Transverse colon (tissue), 4 donors: ENCODE measurements at regions not wholly inside any gene's neighbourhood (a gene's known extent, or its start where the extent isn't known, plus 50 kb on each side); places are given as distances from the start of the nearest gene placed in this dataset.

Source experiments
- DNase-seq: peaks from one replicate; pipeline ENCODE4 v3.0.0-alpha.2; 2019
- H3K27ac ChIP-seq, 4 donors: fragments of 200-600 bp; sonication (generic); 2 replicates each; pipeline ENCODE4 v1.5.1; 2016 to 2018; ENCODE audit warnings: inconsistent platforms in 4 of 4
- H3K27me3 ChIP-seq: fragments of 200-600 bp; sonication (generic); 2 replicates; pipeline ENCODE4 v1.5.1; 2017; ENCODE audit warnings: inconsistent platforms
- H3K36me3 ChIP-seq, 4 donors: fragments of 200-600 bp; sonication (generic); 2 replicates each; pipeline ENCODE4 v1.5.1; 2017 to 2019; ENCODE audit warnings: inconsistent platforms in 4 of 4
- H3K4me1 ChIP-seq, 4 donors: fragments of 200-600 bp; sonication (generic); 2 replicates each; pipeline ENCODE4 v1.5.1; 2017 to 2020; ENCODE audit warnings: inconsistent platforms in 4 of 4
- H3K4me3 ChIP-seq, 4 donors: fragments of 200-600 bp; sonication (generic); 1 replicate in 1 of 4; 2 replicates in 3 of 4; pipeline versions ENCODE4 v1.5.1 to v1.6.1; 2017 to 2019; ENCODE audit warnings: inconsistent platforms in 4 of 4
- H3K9me3 ChIP-seq, 2 donors: fragments of 200-600 bp; sonication (generic); 2 replicates each; pipeline ENCODE4 v1.5.1; 2017 to 2019; ENCODE audit warnings: inconsistent platforms in 2 of 2
- EP300 ChIP-seq: sonication (generic); formaldehyde crosslinking; IDR thresholded peaks from one replicate; pipeline ENCODE4 v1.6.1; 2017; ENCODE audit warnings: antibody characterized with exemption, low read depth
- POLR2A ChIP-seq: fragments of 450-650 bp; IDR thresholded peaks from one replicate; pipeline ENCODE4 v1.6.1; 2016; ENCODE audit warnings: antibody characterized with exemption, mild to moderate bottlenecking, moderate library complexity
- POLR2AphosphoS5 ChIP-seq, 3 donors: sonication (generic); formaldehyde crosslinking; IDR thresholded peaks; one replicate each; pipeline ENCODE4 v1.6.1; 2016; ENCODE audit warnings: antibody characterized with exemption in 3 of 3
- WGBS, 2 donors: methylation state at CpG; one replicate each; pipeline ENCODE4 v1.1.5; 2018; ENCODE audit warnings: low coverage in 1 of 2; 5-methylcytosine and 5-hydroxymethylcytosine counted together
- in situ Hi-C, 4 donors: fragments of 200-750 bp; cut with MboI; loops; one replicate each; pipeline versions ENCODE4 v1.15.0 to v1.15.1; 2017; ENCODE audit warnings: low sequenced_read_pairs in 3 of 4, low pct_ligation_motif_present in 1 of 4, low pct_unique_long_range_greater_than_20kb in 1 of 4
- intact Hi-C: fragments of 100-400 bp; cut with DNase I; formaldehyde crosslinking; loops from one replicate; pipeline ENCODE4 v1.15.1; 2023; ENCODE audit warnings: low total_unique reads
- TF ChIP-seq, protein P1 (sequence below), 5 experiments: fragments of 200-600 bp in 3 of 5; fragments of 450-650 bp in 2 of 5; sonication (generic) in 3 of 5; IDR thresholded peaks; 1 replicate in 2 of 5; 2 replicates in 3 of 5; pipeline ENCODE4 v1.5.1; 2016 to 2017; ENCODE audit warnings: antibody characterized with exemption in 5 of 5, inconsistent platforms in 3 of 5, mild to moderate bottlenecking in 2 of 5, moderate library complexity in 1 of 5

DNA sequence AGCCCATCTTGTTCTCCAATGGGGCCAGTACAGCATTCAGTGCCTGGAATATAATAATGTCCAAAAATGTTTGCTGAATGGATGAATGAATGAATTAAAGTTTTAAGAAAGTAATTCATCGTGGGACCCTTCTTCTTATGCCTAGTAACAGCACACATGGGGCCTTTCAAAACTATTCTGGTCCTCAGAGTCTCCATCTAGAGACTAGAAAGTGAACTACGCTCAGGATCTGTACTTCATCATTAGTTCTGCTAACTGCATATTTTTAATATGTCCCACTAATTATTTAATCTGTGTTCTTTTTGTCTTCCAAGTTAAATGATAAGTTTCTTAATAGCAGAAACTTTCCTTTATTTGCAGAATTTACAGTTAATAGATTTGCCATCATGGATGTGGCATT, 172.5 kb downstream of the SMAD2 start:
- DNase-seq = no peak
- Histone ChIP-seq H3K36me3 (no peaks in the 10 kb centered on the region), H3K4me1 (no peaks in the 10 kb centered on the region), H3K27ac (no peak overlapping the region), H3K27me3 (peaks cover 35% of the 10 kb centered on the region), H3K9me3 (peaks cover 0 to 7% of the 10 kb centered on the region in 2 donors), H3K4me3 (no peak overlapping the region)
- intact Hi-C loops (no loop called here), in situ Hi-C loops (loop anchor here (10.0 to 25.0 kb wide), 3 partner anchors 543 to 553 kb away; no protein-coding TSS in a partner anchor)
- TF ChIP-seq POLR2AphosphoS5 (IDR thresholded peaks at IDR 0.05) = no peak
- TF ChIP-seq, protein P1, sequence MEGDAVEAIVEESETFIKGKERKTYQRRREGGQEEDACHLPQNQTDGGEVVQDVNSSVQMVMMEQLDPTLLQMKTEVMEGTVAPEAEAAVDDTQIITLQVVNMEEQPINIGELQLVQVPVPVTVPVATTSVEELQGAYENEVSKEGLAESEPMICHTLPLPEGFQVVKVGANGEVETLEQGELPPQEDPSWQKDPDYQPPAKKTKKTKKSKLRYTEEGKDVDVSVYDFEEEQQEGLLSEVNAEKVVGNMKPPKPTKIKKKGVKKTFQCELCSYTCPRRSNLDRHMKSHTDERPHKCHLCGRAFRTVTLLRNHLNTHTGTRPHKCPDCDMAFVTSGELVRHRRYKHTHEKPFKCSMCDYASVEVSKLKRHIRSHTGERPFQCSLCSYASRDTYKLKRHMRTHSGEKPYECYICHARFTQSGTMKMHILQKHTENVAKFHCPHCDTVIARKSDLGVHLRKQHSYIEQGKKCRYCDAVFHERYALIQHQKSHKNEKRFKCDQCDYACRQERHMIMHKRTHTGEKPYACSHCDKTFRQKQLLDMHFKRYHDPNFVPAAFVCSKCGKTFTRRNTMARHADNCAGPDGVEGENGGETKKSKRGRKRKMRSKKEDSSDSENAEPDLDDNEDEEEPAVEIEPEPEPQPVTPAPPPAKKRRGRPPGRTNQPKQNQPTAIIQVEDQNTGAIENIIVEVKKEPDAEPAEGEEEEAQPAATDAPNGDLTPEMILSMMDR (IDR thresholded peaks at IDR 0.05) = peak in 3 of 5 experiments; percentile 21 to 29 (median 22)
- no peak for TF ChIP-seq POLR2A
- WGBS, 2 donors = 56 to 58% methylated on average over 2 of the region's 2 CpGs

- in situ Hi-C loops = loop anchor here (10.0 to 25.0 kb wide), 3 partner anchors 542 to 552 kb away; no protein-coding TSS in a partner anchor
- DNase-seq = peak; percentile 63
- intact Hi-C loops = no loop called here
- peaks cover 31% of the 10 kb centered on the region for H3K27me3 ChIP-seq
- no peaks in the 10 kb centered on the region for H3K4me1 ChIP-seq
- H3K36me3 ChIP-seq = no peaks in the 10 kb centered on the region
- TF ChIP-seq, protein P1 (IDR thresholded peaks at IDR 0.05) = peak; percentile 69 to 90 (median 77)
- no peak for TF ChIP-seq EP300
- WGBS, 2 donors = 17 to 62% methylated on average over 3 to 9 of the region's 9 CpGs
- H3K4me3 ChIP-seq = no peak overlapping the region
- no peak overlapping the region for H3K27ac ChIP-seq
- H3K9me3 ChIP-seq = peaks cover 0 to 7% of the 10 kb centered on the region in 2 donors
Observed at GRCh38 chr18:47756364-47757016, 174.0 kb downstream of the SMAD2 start.

DNA sequence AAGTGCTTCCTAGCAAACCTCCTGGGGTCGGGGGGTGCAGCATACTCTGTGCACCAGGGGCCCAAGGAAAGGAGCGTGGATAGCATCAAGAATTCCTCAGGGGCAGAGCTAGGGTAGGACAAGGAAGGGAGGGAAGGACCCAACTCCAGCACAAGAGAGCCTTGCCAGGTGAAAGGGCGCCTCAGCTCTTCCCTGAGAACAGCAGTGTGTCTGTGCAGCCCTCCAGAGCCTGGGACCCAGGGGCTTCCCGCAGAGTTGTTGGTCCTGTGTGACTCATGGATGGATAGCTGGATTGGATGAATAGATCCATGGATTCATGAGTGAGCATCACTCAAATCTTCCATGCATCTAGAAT, 175.4 kb downstream of the SMAD2 start:
- TF ChIP-seq POLR2A = no peak
- TF ChIP-seq, protein P1 (IDR thresholded peaks at IDR 0.05) = no peak
- TF ChIP-seq EP300 = no peak
- TF ChIP-seq POLR2AphosphoS5 (IDR thresholded peaks at IDR 0.05) = no peak
- no peaks in the 10 kb centered on the region for H3K4me1 ChIP-seq
- intact Hi-C loops (no loop called here), in situ Hi-C loops (loop anchor here (10.0 to 25.0 kb wide), 3 partner anchors 540 to 550 kb away; no protein-coding TSS in a partner anchor)
- peaks cover 0 to 7% of the 10 kb centered on the region in 2 donors for H3K9me3 ChIP-seq
- no peaks in the 10 kb centered on the region for H3K36me3 ChIP-seq
- H3K27me3 ChIP-seq = peaks cover 19% of the 10 kb centered on the region
- 81% methylated on average over 4 of the region's 4 CpGs; no CpG with 5 or more reads in 1 of the 2 donors for WGBS, 2 donors
- H3K4me3 ChIP-seq = no peak overlapping the region
- H3K27ac ChIP-seq = no peak overlapping the region
- DNase-seq = no peak

DNA sequence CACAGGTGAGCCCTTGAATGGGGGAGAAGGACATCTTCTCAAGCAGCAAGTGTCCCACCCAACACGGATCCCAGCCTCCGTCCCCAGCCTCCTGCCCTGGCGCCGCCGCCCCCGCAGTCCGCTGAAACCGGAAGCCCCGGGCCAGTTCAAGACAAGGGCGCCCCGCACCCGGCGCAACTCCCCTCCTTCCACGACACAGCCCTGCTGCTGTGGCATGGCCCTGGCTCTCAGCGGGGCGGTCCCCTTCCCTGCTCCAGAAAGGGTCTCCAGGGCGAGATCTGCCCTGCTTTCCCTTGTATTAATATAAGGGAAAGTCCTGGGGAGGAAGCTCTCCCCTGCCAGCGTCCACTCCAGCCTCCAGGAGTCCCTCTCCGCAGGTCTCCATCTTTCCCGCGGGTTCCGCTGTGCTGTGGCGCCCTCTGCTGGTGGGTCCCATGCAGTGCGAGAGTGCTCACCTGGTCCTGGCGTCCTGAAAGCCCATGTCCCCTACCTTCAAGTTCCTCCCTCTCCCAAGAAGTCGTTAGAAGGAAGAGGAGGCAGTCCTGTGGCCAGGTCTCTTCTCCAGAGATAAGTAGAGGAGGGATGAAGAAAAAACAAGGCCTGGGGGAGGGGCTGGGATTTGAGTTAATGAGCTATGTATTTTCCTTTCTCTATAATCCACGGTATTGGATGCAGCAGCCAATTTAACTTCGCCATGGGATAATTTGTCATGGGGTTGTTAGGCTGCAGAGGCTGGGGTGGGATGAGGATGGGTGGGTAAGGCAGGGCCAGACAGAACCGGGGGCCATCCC, 176.0 kb downstream of the SMAD2 start:
- no peak overlapping the region for H3K4me3 ChIP-seq
- in situ Hi-C loops (loop anchor here (10.0 to 25.0 kb wide), 3 partner anchors 540 to 550 kb away; no protein-coding TSS in a partner anchor), intact Hi-C loops (no loop called here)
- peak; percentile 58 for DNase-seq
- H3K36me3 ChIP-seq = no peaks in the 10 kb centered on the region
- WGBS, 2 donors = 15 to 58% methylated on average over 9 to 29 of the region's 29 CpGs
- H3K4me1 ChIP-seq = no peaks in the 10 kb centered on the region
- TF ChIP-seq POLR2A (no peak), EP300 (no peak)
- TF ChIP-seq, protein P1 (IDR thresholded peaks at IDR 0.05) = peak; percentile 60 to 77 (median 70)
- peaks cover 0 to 7% of the 10 kb centered on the region in 2 donors for H3K9me3 ChIP-seq
- peaks cover 14% of the 10 kb centered on the region for H3K27me3 ChIP-seq
- H3K27ac ChIP-seq = no peak overlapping the region
